HT1080 (cell line): ENCODE measurements at regions not wholly inside any gene's neighbourhood (a gene's known extent, or its start where the extent isn't known, plus 50 kb on each side); places are given as distances from the start of the nearest gene placed in this dataset.
A peak's percentile ranks its signal among the peaks of the same experiment; 100 is the strongest.

Experiments used
- DNase-seq: peaks from one replicate; pipeline ENCODE4 v3.0.0-alpha.2; 2015; ENCODE audit warnings: low read depth

- no peak for DNase-seq
Observed at GRCh38 chr15:95362306-95362705, 968.2 kb upstream of the NR2F2 start.

- DNase-seq, result no peak
Observed at GRCh38 chr15:95363646-95364045, 966.9 kb upstream of the NR2F2 start.

DNA sequence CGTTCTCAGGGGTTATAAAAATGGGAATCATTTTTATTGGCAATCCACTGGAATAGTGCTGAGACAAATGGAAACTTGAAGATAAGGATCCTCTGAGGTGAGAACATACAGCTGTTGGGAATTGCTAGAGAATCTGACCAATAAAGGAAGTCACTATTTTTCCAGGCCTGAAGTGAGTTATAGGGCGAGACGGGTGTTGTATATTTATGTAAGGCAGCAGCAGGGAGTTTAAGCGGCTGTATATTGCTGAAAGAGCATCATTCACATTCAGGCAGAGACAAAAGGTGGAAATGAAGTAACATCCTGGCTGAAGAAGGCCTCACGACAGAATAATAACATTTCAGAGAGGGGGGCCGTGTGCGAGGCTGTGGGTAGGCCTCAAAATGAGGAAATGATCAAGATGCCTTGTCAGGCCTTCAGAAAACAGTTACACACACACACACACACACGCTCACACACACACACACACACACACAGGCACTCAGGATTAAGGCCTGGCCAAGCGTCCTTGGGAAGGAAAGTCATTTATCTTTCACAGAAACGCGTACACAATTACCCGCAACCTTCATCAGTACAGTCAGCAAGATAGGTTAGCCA lies 964.9 kb upstream of the NR2F2 start:
- DNase-seq, result no peak

DNA sequence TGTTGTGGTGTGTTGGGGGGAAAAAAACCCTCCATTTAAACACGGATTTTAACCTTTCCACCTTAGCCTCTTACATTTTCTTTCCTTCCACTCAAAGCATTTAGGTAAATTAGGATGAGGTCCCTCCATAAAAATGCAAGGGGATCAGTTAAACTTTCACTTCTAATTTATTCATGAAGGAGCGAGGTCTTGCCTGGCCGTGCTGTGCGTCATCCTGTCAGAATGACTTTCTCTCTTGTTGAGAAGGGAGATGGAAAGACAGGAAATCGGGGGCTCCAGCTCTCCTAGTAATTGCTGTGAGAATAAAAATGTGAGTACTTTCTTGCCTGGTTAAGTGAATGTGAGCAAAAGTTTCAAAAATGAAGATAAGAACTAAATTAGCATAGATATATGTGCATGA lies 962.3 kb upstream of the NR2F2 start:
- peak; percentile 6 for DNase-seq

GRCh38 chr15:95368755-95369601 lies 961.5 kb upstream of the NR2F2 start:
- no peak for DNase-seq

DNA sequence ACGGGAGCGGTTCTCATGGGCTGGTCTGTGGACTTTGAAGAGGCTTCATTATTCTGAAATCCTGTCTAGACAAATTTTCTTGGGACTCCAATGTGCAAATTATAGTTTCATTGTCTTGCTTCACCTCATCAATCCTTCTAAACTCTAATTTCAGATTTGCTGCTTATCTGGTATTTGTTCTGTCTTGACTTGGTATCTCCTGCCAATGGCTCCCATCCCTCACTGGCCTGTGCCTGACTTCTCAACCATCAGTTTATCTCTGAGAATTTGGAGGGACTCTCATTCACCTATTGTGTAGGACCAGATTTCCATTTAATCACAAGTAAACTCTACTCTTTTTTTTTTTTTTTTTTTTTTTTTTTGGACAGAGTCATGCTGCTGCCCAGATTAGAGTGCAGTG lies 960.2 kb upstream of the NR2F2 start:
- no peak for DNase-seq

DNA sequence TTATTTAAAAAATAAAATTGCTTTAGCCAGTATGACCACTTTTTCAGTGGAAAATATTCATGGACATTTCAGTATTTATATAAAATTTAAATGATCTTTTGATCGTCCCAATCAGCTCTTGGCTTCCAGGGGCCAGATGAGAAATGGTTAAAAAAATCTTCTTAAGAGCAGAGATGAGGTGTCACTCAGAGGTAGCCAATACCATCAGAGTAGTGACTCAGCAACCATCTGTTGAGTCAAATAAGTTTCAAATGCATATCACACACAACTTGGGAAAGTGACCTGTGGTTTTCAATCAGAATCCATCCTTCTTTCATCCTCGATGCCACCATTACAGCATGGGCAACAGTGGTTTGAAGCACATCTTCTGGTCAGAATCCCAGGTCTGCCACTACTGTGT lies 958.8 kb upstream of the NR2F2 start:
- peak; percentile 60 for DNase-seq

GRCh38 chr15:95375281-95375680 lies 955.2 kb upstream of the NR2F2 start:
- no peak for DNase-seq

- no peak for DNase-seq
Observed at GRCh38 chr15:95377258-95377852, 953.1 kb upstream of the NR2F2 start.

DNA sequence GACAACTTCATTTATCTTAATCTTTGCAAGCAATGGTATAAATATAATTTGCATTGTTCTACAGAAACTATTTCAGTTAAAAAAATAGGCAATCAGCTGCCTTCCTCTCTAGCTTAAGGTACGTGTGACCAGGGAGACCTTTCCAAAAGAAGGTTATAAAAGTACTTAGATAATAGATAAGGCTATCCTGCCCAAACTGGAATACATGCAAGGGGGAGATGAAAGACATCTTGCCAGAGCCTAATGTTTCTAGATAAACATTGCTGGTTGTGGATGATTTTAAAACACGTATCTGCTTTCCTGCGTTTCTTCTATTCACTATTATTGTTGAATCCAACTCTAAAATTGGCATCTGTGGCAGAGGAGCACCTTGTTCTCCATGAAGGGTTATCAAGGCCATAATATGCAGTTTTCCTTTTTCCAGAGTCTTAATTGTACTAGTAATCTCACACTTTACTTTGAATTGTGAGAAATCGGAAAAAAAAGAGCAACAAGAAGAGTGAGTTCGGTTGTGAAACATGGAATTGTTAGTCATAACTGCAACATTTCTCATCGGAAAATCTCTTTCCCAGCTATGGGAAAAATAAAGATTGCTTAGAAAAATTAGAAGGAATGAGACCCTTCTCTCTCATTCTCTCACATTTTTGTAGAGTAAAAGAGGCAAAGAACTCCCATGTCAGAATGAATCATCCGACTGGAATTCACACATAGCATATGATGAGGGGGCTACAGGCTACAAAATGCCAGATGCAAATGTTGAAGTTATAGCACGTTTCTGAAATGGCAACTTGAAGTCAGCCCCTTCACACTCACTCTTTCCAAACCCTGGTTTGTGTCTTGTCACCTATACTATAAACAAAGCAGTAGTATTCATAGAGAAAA lies 936.1 kb upstream of the NR2F2 start:
- peak; percentile 28 for DNase-seq

- DNase-seq, result no peak
Observed at GRCh38 chr15:95400428-95400827, 930.1 kb upstream of the NR2F2 start.

DNA sequence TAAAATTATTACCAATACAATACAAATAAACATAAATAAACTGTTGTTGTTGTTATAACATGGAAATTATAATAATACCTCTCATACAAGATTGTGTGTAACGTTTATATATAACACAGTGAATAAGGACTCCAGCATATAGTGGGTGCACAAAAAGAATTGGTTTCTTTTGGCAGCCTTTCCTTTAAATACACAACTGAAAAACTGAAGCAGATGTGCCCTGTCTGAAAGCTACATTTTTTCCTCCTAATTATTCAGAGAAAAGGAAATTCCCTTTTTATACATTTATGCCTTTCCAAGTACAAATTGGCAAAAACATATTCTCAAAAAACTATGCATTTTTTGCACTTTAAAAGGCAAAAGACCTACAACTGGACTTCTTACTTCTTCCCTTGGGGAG lies 928.9 kb upstream of the NR2F2 start:
- no peak for DNase-seq

- peak; percentile 3 for DNase-seq
Observed at GRCh38 chr15:95405447-95405846, 925.1 kb upstream of the NR2F2 start.

GRCh38 chr15:95407534-95407933 lies 923.0 kb upstream of the NR2F2 start:
- no peak for DNase-seq

DNA sequence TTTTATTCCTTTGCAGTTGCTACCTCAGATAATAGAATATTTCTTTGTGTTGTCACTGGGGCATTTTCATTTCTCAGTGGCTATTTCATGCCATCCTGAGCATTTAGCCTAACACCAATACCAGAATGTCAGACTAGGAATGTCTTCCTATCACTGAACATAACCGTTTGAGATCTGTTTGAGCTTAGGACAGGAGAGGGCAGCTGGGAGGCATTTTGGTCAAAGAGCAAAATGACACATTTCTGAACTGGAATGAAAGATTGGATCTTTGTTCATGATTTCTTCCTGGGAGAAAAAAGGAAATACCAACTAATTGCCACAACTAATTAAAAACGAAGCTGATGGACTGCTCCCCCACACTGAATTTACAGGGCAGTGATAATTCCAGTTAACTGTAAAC lies 921.3 kb upstream of the NR2F2 start:
- no peak for DNase-seq

GRCh38 chr15:95409626-95410310 lies 920.7 kb upstream of the NR2F2 start:
- no peak for DNase-seq

DNA sequence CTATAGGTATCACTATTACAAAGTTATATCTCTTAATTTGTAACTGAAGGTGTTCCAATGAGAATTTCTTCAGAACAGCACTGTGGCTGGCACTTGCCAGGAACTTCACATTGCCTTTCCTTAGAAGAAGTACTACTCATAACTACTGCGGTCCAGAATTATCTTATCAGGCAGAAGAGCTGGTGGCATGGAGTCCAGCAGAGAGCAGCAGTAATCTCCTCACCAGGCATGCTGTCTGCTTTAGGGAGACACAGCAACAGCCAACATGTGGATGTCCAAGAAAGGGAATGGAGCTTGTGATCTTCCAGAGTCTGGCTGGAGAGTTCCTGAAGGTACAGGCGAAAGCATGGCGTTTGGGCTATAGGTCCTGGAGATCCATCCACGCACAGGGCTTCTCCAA lies 919.7 kb upstream of the NR2F2 start:
- DNase-seq, result no peak

- DNase-seq, result no peak
Observed at GRCh38 chr15:95416576-95416975, 913.9 kb upstream of the NR2F2 start.

GRCh38 chr15:95417761-95418160 lies 912.7 kb upstream of the NR2F2 start:
- DNase-seq, result no peak

GRCh38 chr15:95422255-95422654 lies 908.2 kb upstream of the NR2F2 start:
- no peak for DNase-seq

DNA sequence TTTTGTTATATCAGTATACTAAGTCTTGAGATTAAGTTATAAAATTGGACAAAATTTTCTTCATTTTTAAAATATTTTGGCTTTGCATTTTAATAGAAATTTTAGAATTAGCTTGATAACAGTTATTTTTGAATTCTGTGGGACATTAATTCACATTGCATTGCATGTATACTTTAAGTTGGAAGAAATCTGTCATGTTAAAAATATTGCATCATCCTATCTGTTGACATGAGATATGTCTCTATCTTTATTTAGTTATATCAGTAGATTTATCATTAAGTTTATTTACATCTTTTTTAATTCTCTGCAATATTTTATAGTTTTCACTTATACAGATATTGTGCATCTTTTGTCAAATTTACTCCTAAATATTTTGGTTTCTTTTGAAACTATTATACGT lies 904.6 kb upstream of the NR2F2 start:
- DNase-seq, result no peak
